COLO668 (cell line): ENCODE measurements at regions not wholly inside any gene's neighbourhood (a gene's known extent, or its start where the extent isn't known, plus 50 kb on each side); places are given as distances from the start of the nearest gene placed in this dataset.
A peak's percentile ranks its signal among the peaks of the same experiment; 100 is the strongest.

Source experiments
- DNase-seq: peaks from one replicate; lab custom pipeline; 2025; ENCODE audit not compliant: unreplicated experiment; lab: John Stamatoyannopoulos, UW

DNA sequence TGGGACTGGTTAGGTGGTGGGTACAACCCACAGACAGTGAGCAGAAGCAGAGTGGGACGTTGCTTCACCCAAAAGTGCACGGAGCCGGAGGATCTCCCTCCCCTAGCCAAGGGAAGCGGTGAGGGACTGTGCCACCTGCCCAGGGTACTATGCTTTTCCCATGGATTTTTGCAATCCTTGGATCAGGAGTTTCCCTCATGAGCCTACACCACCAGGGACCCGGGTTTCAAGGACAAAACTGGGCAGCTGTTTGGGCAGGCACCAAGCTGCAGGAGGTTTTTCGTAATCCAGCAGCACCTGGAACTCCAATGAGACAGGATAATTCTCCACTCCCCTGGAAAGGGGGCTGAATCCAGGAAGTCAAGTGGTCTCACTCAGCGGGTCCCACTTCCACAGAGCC, 209.1 kb upstream of the CXCL12 start:
- DNase-seq: no peak

DNA sequence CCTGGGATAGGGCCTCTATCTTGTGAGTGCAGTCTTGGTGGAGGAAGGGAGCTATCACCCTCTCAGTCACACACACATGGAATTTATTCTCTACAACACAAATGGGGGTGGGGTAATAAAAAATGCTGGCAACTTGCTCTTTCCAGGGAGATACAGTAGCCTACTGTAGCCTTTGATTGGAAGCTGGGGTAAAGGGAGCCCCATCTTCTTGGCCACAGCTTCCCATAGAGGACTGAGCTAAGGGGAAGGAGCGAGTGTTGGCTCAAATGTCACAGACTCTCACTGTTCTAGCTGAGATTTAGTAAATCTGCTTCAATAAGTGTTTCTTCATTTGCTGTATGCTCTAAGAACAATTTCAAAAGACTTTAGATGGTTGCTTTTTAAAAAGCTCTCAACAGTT, 222.2 kb upstream of the CXCL12 start:
- DNase-seq: no peak

DNA sequence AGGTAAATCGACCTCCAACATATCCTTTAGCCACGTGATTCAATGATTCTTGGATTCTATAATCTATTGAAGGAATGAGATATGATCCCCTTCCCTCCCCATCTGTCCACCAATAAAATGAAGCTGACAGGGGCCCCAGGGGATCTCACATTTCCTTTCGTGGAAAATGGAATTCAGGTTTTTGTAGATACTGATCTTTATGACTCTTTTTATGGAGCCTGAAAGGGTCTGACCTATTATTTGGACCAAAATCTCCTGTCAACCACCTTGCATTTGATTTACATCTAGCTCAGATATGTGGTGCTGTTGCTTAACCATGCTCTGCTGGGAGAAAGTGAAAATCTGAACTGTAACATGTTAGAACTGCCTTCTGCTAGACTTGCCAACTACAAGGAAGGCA, 234.0 kb upstream of the CXCL12 start:
- no peak for DNase-seq

DNA sequence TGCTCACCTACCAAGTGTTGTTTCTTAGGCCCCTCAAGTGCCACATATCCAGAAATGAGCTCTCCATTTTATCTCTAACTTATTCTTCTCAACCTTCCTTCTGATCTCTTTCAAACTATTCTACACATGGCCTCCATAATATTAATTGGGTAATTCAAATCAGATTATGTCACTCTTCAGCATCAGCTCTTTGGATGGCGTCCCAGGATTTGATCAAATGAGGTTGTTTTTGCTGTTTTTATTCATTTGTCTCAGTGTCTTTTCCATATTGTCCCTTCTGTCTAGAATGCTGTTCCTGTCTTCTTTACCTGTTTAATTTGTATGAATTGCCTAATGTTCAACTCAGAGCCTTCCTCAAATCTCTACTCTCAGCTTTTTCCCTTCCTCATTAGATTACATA, 234.6 kb upstream of the CXCL12 start:
- no peak for DNase-seq

DNA sequence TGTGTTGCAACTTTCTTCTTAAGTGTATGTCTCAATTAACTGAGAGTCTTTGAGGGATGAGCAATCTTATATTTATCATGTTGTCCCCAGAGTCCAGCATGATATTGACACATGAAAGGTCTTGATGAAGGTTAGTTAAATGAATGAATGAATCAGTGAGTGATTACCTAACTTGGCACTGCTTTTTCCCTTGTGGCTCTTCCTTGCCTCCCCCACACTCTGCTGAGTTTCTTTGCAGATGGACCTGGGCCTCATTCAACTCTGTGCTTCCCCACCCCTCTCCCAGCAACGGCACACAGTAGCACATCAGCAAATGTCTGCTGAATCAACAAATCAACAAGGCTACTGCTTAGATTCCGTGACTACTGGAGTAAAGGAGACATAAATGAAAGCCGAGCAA, 235.1 kb upstream of the CXCL12 start:
- no peak for DNase-seq

DNA sequence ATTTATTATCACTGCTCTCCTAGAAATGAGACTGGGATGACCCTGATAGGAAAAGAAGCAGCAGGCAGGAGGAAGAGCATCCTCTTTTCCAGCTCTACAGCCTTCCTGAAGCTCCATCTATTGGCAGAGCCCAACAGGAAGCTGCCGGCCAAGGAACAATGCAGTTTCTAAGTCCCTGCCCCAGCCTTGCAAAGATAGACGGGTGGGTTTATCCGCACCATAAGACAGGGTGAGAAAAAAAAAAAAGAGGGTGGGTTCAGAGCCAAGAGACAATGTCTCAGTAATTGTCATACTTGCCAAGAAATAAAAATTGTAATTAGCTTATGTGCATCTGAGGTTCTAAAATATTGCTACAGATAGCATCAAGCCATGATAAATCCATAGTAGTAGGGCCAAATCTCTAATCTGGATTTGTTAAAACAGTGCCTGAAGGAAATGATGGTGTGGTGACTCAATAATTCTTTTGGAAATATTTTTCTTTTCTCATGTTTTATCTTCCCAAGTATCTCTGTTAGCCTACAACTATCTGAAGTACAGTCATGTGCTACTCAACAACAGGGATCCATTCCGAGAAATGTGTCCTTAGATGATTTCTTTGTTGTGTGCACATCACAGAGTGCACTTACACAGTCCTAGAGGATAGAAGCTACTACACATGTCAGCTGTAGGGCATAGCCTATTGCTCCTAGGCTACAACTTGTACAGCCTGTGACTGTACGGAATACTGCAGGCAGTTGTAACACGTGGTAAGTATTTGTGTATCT, 242.9 kb upstream of the CXCL12 start:
- no peak for DNase-seq

DNA sequence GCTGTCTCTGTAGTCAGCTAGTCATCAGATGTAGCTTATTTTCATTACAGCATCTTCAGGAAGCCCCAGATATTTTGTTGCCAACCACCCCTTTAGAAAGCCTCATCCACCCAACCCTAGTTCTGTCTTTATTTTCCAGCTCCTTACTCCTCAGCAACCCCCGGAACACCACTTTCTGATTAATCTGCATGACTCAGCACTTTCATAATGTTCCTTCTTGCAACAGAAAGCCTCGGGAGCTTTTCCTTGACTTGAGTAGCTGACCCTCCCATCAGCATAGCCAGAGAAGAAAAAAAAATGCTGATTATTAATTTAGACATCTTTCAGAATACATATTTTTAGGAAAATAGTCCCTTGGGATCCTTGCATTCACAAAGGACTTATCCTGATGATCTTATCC, 244.0 kb upstream of the CXCL12 start:
- DNase-seq: no peak

DNA sequence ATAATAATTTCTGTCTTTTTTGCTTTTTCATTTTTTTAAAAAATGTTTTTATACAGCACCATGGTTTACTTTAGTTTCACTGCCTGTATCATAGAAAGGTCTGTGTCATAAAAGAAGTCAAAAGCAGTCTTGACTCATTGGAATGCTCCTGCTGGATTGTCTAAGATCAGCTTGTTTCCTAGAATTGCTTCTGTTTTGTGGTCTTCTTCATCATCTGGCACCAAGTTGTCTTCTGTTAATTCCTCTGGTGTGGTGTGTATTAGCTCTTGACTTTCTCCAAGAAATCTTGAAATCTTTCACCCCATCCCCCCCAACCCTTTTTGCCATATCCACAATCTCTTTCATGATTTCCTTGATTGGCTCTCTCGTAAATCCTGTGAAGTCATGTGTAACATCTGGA, 250.3 kb upstream of the CXCL12 start:
- DNase-seq: no peak

DNA sequence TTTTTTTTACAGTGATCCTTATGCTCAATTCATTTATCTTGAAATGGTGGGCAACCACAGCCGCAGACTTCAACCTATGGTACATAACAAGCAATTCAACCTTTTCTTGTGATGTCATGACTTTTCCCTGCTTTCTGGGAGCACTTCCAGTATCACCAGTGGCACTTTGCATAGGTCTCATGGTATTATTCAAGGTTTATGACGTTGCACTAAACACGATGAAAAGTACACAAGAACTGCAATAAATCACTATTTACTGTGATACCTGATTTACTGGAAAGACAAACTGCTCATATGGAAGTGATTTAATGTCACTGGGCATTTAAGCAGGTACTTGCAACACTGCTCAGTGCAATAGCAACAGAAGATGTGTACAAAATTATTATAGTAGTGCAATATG, 251.7 kb upstream of the CXCL12 start:
- no peak for DNase-seq

DNA sequence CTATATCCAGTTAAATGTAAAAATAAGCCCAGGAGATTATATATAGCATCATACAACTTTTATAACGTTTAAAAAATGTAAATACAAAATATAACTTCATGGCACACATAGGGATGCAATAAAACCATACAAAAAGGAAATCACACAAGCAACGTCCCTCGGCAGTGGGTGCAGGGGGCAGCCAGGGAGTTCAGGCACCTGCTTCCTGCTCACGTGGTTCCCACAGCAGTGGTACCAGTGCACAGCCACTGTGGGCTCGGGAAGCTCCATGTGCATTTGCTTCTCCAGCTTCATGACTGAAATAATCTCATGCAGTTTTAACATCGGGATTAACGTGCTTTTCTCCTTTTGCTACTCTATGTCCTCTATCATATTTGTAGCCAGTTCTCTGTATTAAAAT, 255.5 kb upstream of the CXCL12 start:
- DNase-seq: peak; percentile 11

DNA sequence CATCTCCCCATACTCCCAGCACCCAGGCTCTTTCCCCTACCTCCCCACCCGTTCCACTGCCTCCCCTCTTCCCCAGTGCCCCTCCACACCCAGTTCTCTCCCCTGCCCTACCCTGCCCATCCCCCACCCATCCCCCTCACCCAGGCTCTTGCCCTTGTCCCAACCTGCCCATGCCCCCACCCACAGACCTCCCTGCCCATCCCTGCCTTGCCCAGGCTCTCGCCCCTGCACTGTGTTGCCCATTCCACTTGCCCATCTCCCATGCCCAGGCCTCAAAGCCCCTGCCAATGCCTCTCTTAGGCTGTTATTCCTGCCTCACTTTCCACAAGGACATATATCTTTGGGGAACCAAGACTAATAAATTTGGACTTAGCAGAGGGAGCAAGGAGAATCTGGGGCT, 262.6 kb upstream of the CXCL12 start:
- DNase-seq: no peak

DNA sequence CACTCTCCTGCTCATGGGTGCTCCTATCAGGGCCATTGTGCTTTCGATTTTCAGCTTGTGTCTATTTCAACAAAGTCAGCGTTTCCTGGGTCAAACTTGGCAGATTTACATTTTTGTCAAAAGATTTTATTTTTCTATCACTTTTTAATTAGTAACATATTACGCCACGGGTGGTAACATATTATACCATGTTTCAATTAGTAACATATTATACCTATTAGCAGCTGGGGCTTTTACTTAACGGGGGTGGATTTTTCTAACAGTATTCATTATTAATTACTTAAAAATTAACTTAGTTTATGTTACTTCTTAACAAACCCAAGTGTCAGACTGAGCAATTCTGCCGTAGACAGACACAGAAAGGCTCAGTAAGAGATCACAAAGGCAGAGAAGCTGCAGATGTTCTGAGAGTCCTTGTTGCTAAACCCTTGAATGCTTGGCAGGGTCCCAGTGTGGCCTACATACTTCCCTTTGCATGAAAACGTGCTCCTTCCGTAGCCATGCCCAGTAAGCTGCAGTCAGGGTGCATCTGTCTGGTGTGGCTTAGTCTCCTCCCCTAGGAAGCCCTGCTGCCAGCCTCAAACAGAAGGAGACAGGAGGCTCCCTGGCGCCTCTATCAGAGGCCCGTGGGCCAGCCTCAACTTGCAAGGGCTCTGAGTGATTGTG, 263.1 kb upstream of the CXCL12 start:
- DNase-seq: no peak

DNA sequence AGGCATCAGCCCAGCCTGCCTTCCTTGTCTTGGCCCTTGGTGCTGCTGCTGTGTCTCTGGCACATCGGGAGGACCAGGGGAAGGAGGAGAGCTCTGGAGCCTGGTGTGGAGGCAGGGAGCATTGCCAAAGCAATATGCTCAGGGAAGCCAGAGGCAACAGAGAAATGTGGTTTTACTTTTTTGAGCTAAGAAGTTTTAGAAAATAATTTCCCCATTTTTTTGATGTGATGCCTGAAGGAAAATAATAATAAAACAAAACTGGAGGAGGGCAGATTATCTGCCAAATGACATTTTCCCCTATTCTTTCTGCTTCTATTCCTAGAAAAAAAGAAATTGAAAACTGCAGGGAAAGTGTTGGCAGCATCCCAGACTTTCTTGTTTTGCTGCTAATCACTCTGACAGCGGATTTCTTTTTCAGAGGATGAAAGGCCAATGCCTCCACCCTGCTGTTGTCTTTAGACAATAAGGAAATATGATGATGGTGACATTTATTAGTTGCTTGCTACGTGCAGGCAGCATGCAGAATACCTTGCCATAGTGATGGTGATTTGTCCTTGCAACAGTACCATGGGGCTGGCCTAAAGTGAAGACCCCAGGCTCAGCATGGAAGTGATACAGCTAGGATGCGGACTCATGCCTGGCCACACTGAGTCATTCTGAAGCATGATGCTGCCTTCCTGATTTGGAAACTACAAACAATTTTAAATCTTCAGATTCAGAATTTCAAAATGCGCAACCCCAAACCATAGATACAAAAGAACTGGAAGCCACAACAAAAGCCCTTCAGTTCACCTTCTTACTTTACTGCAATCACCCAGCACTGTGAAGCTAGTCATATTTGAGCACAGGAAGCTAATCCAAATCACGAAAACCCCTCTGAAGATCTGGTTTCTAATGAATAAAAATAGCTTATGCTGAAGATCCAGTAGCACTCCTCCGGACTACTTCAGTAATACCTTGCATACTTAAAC, 260.2 kb upstream of the TMEM72 start:
- no peak for DNase-seq

DNA sequence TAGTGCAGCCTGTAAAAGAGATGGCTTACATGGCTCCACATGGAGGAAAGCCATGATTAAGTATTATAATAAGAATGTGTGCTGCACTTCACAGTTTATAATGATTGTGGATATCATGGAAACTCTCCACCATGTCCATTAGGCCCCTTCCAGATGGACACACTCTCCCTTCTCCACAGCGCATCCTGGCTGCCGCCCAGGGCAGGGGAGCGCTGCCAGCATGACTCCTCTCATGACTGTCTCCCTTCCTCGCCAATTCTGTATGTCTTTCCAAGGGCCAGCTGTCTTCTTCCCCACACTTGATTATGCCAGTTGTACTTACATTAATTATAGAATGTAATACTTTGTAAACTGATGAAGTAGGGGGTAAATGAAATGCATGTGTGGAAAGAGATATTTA, 259.3 kb upstream of the TMEM72 start:
- DNase-seq: no peak

DNA sequence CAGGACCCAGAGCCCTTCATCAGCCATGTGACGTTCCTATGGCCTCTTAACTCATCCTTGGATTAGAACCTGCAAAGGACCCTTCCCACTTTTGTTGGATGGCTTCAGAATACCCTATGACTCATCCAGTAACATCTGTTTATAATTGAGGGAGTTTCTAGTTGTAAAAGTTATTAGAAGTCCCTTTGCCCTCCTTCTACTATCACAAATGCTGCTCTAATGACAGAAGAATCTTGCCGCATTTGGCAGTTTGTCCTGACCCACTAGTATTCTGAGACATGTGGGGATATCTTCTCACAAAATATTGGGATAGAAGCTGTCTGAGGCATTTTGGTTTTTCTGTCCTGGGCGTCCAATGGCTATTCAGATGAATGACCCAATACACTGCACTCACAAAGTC, 251.8 kb upstream of the TMEM72 start:
- no peak for DNase-seq

DNA sequence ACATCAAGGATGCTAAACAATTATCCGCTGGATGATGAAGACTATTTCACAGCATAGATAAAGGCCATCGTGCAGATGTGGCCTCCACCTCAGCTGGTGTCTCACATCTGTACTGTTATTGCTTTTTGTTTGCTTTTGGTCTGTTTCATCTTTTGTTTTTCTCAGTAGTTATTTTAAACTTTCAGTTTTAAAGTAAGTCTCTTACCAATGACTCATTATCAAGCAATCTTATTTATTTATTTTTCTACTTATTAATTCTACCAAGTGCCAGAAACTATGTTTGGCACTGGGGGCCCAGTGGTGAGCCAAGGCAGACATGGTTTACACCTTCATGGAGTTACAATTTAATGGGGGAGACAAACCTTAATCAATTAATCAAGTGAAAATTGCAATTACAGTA, 250.9 kb upstream of the TMEM72 start:
- DNase-seq: no peak

DNA sequence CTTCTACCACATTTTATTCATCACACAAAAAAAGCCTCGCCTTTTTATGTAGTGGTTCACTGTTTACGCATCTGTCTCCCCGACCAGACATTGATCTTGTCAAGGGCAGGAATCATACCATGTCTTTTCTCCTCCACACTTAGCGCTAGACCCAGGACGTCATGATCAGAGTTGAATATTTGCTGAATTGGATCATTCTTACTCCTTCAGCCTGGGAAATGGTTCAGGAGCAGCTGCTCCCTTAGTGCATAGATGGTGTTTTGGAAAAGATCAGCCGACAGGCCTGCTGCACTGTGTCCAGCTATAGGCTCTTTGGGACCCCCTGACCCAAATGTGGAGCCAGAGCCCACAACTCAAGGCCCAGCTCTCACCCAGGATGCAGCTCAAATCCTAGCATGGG, 249.1 kb upstream of the TMEM72 start:
- DNase-seq: no peak

DNA sequence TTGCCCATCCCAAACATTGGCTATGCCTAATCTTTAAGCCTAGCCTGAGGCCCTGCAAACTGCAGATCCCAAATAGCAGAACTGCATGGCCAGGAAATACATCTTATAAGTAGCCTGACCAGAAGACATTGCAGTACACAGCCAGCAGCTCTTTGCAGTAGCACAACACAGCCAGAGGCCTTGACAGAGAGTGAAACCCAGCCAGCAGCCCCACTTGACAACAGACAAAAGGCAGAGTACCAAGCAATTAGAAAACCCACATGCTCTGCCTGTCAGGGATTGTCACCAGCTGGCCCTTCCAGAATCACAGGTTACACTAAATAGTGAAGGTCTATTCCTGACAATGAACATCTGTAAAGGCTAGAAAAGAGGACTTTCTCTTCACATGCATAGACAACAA, 242.8 kb upstream of the TMEM72 start:
- DNase-seq: no peak

DNA sequence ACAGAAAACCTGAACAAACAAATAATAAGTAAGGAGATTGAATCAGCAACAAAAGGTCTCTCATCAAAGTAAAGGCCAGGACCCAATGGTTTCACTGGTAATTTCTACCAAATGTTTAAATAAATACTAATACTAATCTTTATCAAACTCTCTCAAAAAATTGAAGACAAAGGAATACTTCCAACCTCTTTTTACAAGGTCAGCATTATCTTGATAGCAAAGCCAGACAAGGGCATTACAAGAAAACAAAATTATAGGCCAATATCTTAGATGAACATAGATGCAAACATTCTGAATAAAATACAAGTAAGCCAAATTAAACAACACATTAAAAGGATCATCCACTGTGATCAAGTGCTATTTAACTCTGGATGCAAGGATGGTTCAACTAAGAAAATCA, 239.8 kb upstream of the TMEM72 start:
- no peak for DNase-seq

DNA sequence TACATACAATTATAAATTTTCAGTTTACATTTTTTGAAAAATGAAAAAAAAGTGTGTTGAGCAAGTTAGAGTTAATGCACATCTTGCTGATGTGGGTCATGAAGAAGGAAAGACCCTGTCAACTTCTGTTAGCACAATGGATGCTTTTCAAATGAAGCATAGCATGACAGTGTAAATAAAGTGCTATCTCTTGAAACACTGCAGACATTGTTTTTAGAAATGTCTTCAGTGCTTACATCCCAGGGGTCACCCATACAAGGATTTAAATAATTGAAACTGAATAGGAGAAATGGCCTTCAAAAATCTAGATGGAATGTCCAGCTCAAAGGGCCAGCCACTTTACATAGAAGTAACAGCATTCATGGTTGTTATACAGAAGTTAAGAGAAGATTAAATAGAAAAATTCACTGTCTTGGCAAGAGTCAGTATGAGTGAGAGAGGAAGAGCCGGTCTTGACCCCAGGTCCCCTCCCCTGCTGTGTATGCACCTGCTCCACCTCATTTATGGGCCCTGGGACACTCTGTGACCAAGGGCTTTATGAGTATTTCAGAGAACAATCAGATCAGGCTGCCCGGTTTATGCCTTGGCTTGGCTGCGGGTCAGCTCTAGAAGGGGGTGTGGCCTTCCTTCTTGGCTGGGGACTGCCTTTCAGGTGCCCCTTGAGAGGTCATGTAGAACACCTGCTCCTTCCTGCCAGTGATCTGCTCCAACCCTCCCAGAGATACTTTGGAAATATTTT, 237.7 kb upstream of the TMEM72 start:
- DNase-seq: peak; percentile 9
